Kidney glomerular epithelial cell (primary cell): ENCODE measurements at regions not wholly inside any gene's neighbourhood (a gene's known extent, or its start where the extent isn't known, plus 50 kb on each side); places are given as distances from the start of the nearest gene placed in this dataset.
"Not testable (repeated sequence)": the region's sequence is repeated elsewhere in the genome, so short reads cannot be mapped to it uniquely, and the experiment has no call there.

Source experiments
- DNase-seq: peaks from one replicate; lab custom pipeline; 2025; lab: John Stamatoyannopoulos, UW

DNA sequence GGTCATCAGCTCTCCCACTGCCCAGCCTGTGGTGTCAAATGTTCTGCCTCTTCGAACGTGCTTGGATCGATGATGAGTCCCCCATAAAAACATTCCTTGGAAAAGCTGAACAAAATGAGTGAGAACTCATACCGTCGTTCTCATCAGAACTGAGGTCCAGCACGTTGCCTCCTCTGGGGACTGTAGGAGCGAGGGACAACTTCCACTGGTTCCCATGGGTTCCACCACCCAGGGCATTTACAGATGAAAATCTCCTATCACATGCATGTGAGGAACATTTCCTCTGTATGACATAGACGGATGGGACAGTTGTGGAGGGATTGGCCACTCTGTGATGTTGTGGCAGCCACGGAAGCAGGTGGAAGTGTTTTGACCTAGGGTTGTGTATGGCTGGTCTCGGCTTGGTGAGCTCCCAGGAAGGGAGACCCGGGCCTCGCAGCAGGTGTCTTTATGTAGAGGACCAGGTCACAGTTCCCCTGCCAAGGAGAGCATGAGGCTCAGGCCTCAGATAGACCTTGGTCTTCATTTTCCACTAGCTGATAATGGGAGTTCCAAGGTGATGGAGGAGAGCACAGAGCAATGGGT, 113.0 kb downstream of the SNRPN start:
- DNase-seq = no peak

- no peak for DNase-seq
These were observed 113.9 kb downstream of the SNRPN start for GRCh38 chr15:25068696-25069095.

DNA sequence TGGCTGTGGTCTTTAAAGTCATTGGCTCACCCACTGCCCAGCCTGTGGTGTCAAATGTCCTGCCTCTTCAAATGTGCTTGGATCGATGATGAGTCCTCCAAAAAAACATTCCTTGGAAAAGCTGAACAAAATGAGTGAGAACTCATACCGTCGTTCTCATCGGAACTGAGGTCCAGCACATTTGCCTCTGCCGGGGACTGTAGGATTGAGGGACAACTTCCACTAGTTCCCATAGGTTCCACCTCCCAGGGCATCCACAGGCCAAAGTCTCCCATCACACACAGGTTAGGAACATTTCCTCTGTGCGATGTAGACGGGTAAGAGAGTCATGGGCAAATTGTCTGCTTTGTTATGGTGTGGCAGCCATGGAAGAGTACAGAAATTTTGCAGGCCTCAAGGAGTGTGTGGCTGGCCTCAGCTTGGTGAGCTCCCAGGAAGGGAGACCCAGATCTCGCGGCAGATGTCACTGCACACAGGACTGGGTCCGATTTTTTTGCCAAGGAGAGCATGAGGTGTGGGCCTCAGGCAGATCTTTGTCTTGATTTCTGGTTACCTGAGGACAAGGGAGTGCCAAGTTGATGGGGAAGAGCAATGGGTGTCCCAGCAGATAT, 115.7 kb downstream of the SNRPN start:
- no peak for DNase-seq

- no peak for DNase-seq
These were observed 118.2 kb downstream of the SNRPN start for GRCh38 chr15:25072857-25073476.

- DNase-seq = no peak
These were observed 132.3 kb downstream of the SNRPN start for GRCh38 chr15:25087137-25087536.

GRCh38 chr15:25088261-25088790, 133.5 kb downstream of the SNRPN start:
- DNase-seq = no peak

GRCh38 chr15:25089577-25089976, 134.8 kb downstream of the SNRPN start:
- DNase-seq = no peak

DNA sequence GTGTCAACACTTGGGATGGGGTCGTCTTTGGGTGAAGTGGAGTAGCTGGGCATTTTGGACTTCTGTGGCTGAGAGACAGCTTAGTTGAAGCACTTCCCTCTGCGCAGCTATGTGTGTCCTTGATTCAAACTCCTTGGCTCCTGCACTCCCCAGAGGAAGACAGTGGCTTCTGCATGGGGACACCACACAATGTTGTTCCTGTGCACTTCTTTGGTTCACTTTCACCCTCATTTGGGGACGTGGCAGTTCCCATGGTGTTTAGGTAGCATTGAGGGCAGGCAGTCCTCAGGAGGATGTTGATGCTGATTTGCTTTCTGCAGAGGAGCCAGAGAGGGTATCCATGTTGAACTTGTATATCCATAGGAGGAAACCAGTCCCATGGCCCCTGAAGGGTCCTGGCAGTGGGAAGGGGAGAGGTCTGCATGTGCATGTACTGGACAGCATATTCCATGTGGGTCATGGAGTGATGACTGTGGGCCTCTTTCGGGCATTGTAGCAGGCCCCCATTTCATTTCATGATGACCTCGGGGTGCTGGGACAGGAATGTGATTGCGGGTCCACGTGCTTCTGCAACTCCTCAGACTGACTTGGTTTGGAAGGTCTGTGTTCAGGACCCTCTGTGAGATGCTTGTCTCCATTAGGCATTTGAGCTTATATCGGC, 135.4 kb downstream of the SNRPN start:
- DNase-seq = no peak

- no peak for DNase-seq
These were observed 136.8 kb downstream of the SNRPN start for GRCh38 chr15:25091421-25092158.

DNA sequence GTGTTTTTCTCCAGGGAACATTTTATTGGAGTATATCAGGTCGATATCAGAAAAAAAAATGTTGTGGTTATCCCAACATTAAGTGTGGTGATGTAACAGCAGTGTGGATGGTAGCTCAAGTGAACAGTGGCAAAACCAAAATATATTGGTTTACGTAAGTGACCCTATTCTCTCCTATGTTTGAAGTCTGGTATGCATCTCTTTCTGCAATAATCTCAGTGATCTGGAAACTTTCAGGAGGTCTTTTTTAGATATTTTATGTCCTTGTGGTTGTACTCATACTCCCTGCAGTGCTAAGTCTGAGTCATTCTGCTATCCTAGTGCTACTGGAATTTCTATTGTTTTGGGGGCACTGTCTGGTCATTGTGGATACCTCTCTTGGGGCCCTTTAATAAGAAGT, 137.9 kb downstream of the SNRPN start:
- peak; percentile 5 for DNase-seq

GRCh38 chr15:25093455-25094029, 138.8 kb downstream of the SNRPN start:
- DNase-seq = no peak

GRCh38 chr15:25094066-25094465, 139.3 kb downstream of the SNRPN start:
- no peak for DNase-seq

- DNase-seq = no peak
These were observed 139.7 kb downstream of the SNRPN start for GRCh38 chr15:25094519-25094918.

- DNase-seq = no peak
These were observed 140.4 kb downstream of the SNRPN start for GRCh38 chr15:25095179-25095578.

GRCh38 chr15:25099966-25100365, 145.2 kb downstream of the SNRPN start:
- DNase-seq = not testable (repeated sequence)

DNA sequence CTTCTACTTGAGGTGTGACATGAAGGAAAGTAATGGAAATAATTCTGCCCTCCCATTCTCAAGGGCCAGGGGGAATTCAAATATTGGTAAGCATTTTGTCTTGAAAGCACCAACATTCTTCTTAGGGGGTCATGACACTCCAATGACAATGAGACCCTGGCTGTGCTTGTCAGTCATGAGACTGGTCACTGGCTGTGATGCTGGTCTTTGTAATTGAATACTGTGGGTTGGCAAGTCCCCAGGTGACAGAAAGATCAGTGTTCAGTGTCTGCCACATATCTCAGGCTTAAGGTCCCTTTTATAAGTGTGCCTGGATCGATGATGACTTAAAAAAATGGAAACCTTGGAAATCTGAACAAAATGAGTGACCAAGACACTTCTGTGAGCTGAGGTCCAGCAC, 151.4 kb downstream of the SNRPN start:
- no peak for DNase-seq

GRCh38 chr15:25133804-25134203, 179.0 kb downstream of the SNRPN start:
- DNase-seq = no peak

- DNase-seq = no peak
These were observed 179.8 kb downstream of the SNRPN start for GRCh38 chr15:25134546-25134945.

DNA sequence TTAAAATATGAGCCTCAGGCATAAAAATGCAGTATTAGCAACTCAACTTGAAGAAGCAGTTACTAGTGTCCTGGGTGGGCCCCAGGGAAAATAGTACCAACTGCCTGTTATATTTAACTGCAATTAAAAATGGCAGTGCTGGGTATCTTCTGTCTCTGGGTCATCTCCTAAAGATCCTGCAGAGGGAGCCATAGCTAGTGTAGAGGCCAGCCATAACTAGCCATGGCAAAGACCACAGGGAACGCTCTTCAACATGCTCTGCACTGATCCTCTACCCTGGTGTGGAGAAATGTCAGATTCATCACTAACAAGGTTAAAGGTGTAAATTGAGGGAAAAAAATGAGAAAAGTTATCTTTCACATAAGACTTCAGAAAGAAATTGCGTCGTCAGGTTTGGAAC, 181.3 kb downstream of the SNRPN start:
- no peak for DNase-seq

- DNase-seq = no peak
These were observed 182.2 kb downstream of the SNRPN start for GRCh38 chr15:25137013-25137412.

DNA sequence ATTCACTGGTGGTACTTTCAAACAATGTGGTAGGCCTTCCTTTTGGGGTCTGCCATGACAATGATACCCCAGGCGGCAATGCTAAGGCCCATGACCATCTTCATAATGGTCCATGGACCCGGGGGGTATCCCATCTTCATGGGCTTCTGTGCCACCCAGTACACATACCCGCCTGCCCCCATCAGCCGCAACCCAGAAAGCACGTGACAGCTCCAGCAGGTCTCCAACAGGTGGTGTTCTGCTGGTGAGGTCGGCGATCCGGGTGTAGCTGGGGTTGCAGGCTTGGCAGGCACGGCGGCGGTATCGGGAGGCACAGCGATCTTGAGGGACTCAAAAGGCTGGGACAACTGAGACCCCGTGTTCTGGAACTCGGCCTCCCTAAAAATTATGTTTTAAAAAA, 214.5 kb downstream of the SNRPN start:
- DNase-seq = no peak
